ENCODE measurements at regions not wholly inside any gene's neighbourhood (a gene's known extent, or its start where the extent isn't known, plus 50 kb on each side); places are given as distances from the start of the nearest gene placed in this dataset.
"Not testable (repeated sequence)": the region's sequence is repeated elsewhere in the genome, so short reads cannot be mapped to it uniquely, and the experiment has no call there.

DNA sequence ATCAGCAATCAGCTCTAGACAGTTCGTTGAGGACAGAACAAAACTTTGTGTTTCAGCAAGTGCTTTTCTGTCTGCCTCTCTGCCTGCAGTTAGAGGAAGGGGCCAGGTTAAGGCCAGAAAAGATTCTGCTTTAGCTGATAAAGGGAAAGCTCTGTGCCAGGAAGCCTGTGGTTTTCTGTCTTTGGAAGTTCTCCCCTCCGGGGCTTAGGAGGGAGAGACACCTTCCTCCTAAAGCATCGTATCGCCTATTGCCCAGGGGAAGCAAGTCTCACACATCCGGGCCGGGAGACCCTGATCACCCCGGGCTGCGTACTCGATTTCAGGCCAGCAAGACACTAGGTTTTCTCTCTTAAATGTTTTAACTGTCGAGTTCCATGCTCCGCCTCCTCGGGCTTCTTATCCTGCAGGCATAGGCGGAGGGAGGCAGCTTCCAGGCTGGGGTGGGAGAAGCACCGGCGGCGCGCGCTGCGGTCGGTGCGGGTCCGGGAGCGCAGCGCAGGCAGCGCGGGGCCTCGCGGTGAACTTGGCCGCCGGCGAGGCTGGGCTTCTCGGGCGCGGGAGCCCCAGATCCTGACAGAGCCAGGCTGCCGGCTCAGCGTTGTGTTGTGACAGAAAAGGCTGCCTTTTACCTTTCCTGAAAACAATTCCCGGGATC is 245.4 kb downstream of the BCL2L11 start:
- not testable (repeated sequence) for DNase-seq (ENCODE audit: low spot score)

DNA sequence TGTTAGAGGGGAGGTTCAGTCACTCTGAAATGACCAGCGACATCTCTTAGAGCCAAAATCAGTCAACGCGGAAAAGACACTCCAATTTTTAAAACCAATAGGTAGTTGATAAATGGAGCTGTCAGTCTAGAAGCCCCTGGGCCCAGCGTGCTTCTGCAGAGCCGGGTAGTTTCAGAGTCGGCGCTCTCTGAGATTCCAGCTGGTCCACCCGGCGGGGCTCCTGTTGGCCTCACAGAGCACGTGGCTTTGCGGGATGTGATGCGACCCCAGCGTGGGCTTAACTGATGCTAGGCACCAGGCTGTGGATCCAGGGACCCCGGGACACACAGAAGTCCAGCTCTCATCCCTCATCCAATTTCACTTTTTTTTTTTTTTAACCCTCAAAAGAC is 245.9 kb downstream of the BCL2L11 start:
- DNase-seq (ENCODE audit: low spot score): not testable (repeated sequence)

DNA sequence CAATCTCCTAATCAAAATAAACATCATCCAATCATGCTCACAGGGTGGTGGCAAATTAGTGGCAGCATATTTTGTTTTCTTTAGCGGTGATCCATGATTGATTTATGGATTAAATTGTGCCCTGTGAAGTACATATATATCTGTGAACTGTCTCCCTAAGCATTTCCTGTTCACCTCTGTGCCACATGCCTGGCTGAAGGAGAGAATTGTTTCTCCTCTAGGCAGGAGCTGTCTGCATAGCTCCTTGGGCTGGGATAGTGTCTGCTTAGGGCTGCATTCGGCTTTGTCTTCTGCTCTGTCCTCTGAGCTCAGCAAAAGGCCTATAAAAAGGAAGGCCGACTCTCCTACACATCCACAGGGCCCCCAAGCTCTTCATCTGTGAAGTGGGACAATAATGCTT is 246.4 kb downstream of the BCL2L11 start:
- not testable (repeated sequence) for DNase-seq (ENCODE audit: low spot score)

DNA sequence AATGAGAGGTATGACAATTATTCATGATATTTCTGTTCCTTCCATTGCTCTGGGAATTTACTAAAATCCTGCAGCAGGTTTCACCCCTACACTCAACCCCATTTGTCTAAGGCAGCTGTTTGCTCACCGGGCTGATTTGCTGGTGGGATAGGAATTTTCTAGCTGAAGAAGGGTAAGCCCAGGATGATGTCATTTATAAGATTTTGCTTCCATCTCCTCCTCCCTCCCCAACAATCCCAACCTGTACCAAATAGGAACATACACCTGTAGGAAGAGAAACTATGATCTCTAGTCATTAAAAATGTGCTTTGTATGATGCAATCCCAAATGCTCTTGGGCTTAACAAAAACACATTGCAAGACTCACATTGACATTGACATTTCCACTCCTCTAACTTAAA is 247.2 kb downstream of the BCL2L11 start:
- DNase-seq (ENCODE audit: low spot score): not testable (repeated sequence)

DNA sequence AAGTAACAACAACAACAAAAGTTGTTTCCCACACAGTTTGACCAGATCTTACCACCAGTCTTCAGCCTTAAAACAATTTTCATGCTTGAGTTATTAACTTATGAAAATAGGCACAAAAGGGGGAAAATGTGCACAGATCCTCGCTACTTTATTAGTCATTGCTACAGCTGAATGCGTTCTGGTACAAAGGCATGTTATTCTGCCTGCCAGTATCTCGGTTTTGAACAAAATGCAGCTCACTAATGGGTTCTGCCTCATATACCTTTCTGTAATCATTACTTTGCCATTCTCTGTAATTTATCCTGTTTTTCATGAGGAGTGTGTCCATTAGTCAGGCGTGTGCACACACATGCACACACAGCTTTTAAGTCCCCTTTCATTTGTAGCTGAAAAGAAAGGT is 247.6 kb downstream of the BCL2L11 start:
- not testable (repeated sequence) for DNase-seq (ENCODE audit: low spot score)

DNA sequence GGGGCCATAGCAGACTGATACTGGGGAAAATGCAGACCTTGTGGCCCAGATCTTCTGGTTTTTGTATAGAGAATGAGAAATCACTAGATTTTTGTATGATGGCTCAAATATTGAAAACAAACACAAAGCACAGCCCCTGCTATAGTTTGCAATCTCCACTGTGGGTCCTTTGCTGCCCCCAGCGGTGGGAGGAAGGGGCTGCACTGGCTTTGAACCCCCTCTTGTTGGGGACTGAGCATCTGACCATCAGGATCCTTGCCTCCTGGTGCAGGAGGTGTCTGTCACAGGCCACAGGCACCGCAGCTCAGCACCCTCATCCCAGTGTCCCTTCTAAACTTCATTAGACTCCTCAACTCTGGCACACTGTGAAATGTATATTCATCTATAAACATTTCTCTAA is 252.3 kb downstream of the BCL2L11 start:
- DNase-seq (ENCODE audit: low spot score): not testable (repeated sequence)

DNA sequence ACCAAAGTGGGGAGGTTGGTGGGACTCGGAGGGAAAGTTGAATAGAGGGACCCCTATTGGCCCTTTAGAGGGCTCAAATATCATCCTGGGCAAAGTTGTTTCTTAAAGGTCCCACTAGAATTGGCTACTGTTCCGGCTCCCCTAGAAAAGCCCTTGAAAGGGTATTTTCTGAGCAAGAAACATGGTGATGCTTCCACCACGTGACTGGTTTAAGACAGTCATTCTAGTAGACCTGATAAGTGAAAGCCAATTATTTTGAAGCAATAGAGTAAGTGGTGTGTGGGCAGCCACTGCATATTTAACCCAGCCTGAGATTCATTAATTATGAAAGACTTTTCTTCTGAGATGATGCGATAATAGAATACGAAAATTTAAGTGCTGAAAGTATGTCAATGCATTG is 253.3 kb downstream of the BCL2L11 start:
- DNase-seq (ENCODE audit: low spot score): not testable (repeated sequence)

DNA sequence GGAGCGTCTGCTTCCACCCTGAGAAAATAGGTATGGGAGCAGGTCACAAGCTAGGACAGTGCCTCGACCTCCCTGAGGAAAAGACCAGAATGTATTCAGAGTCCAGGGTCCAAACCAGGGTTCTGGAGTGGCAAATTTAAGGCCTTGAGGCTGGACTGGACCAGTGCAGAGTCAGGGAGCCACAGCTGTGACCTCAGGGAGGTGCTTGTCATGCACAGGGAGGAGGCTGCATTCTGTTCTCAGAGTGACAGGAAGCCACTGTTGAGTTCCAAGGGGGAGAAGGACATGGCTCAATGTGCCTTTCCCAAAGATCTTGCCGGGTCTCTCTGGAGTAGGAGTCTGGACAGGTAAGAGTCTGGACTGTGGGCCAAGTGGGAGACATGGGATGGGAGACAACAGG is 254.0 kb downstream of the BCL2L11 start:
- not testable (repeated sequence) for DNase-seq (ENCODE audit: low spot score)

DNA sequence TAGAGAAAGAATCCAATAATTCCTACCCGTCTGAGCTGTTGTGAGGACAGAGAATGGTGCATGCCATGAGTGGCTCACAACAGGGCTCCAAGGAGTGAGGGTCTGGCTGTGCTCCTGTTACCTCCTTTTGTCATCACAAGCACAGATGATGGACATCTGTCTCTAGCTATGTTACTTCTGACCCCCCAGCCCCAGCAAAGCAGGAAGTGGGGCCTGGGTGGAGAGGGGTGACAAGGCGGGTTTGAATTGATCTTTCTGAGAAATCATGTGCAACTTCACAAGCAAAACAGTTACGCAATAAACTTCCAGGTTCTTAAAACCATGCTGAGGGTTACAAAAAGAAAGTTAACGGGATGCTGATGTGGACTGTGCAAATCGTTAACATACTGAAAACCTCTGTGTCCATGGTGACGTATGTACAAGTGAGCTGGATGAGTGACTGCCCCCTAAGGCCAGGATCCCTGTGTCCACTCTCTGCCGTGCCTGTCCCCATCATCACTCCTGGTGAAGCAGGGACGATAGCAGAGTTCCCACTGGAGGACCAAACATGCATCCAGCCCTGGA is 254.7 kb downstream of the BCL2L11 start:
- not testable (repeated sequence) for DNase-seq (ENCODE audit: low spot score)

DNA sequence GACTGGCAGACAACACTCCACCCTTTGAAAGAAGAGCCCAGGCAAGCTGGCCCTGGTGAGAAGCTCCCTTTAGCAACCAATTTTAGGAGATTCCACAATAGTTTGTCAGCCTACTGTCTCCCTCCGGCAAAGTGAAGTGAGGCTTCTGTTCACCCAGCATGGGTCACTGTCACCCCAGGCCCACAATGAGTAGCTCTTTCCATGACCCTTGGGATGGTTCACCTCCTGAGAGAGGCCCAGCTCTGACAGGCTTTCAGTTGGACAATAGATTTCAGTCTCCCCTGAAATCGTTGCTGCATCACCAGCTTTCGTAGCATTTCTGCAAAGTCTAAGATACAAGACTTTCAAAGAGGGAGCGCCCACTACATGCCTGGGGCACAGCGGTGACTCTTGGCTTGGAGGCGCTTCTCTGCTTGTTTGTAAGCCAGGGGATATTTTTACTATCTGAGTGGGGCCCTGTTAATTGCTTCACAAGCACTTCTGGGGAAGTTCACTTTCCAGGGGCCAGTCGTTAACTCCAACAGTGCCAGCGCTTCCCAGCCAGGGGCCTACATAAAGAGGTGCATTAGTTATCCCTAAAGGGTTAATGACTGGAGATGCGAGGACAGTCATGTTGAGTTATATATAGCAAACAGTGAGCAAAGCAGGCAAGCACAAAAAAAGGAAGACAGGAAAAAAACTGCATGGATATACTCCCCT is 255.7 kb downstream of the BCL2L11 start:
- DNase-seq (ENCODE audit: low spot score): not testable (repeated sequence)

DNA sequence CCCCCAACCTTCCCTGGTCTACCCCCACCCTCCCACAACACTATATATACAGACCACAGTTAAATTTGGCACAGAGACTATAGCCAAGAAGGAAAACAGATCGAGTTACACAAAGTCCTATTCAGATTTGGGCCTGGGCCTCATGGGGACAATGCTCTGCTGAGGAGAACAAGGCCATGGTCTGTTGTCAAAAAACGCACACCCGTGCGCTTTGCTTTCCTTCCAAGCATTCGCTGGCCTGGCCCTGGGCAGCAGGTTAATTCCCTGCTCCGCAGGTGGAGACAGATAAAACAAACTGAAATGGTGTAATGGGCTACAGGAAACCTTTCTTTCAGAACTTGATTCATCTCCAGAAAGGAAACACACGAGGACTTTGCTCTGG is 256.2 kb downstream of the BCL2L11 start:
- not testable (repeated sequence) for DNase-seq (ENCODE audit: low spot score)

DNA sequence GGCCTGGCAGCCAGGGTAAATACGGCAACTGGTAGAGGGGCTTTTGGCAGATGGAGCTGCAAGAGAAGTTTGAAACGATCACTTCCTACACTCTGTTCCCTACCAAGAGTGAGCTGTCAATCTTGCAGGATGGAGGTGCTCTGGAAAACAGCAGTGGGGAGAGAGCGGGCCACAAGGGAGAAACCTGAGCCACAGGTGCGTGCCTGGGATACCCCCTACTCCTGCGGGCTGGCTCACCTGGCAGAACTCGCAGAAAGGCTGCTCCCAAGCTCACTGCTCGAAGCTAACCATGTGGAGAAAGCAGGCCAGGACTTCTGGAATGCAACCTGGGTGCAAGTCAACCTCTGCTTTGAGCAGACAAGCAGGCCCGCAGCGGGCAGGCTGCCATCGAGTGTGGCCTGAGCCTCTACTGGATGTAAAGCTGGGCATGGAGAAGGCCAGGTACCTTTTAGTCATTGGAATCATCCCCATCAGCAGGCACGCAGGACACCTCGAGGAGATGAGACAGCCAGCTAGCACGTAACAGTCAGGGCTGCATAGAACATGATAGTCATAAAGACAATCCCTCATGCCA is 256.8 kb downstream of the BCL2L11 start:
- DNase-seq (ENCODE audit: low spot score): not testable (repeated sequence)

DNA sequence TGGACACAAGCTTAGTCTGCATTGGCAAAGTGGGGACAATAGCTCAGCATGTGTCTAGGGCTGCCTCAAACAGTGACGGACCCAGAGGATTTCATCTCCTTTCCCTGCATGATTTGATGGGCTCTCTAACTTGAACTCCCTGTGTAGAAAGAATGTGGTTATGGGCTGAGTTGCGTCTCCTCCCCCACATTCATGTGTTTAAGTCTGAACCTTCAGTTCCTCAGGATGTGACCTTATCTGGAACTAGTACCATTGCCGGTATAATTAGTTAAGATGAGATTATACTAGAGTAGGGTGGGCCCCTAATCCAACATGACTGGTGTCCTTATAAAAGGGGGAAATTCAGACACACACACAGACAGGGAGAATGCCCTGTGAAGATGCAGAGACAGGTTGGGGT is 257.6 kb downstream of the BCL2L11 start:
- DNase-seq (ENCODE audit: low spot score): not testable (repeated sequence)

DNA sequence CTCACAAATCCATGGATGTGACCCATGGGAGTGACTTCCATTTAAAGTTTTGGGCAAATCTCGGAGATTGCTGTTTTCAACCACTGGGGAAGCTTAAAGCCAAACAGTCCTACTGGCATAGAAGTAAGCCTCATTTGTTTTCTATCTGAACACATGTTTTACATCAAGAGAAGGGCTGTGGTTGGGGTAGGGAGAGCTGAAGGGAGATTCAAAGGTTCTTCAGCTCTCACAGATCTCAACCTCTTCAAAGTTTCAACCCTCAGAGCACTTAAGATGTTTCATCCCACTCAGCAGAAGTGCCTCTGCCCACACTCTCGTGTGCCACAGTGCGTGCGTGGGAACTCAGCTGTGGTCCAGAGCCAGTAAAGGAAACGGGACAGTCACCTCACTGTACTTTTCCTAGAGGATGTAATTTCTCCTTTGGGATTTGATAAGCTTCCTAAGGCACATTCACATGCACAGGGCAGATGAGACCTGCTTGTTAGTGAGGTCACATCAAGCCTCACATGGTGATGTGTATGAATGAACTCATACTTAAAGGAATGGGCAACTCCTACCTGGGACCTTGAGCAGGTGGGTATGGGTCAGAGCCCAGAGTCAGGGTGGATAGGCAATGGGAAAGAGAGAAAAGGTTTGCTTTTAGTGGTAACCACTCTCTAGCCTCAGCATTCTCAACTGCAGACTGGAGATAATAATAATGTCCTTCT is 260.2 kb downstream of the BCL2L11 start:
- DNase-seq (ENCODE audit: low spot score): not testable (repeated sequence)

DNA sequence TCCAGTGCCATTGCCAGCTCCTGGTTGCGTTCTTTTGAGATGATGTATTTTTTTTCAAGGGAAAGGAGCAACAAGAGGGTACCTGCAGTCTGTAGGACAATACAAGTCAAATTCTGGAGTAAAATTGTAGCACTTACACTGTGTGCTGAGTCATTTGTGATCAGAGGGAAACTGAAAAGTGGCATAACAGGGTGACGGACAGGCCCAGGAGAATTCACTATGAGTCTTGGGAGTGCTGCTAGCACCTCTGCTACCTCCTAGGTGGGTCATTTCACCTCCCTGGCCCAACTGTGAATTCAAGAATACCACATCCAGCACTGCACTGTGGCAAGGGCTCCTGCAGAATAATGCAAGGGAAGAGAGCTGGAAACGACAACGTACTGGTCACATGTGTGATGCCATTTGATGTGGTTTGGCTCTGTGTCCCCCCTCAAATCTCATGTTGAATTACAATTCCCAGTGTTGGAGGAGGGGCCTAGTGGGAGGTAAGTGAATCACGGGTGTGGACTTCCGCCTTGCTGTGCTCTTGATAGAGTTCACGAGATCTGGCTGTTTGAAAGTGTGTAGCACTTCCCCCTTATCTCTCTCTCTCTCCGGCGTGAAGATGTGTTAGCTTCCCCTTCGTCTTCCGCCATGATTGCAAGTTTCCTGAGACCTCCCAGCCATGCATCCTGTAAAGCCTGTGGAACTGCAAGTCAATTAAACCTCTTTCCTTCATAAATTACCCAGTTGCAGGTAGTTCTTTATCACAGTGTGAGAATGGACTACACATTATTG is 261.0 kb downstream of the BCL2L11 start:
- not testable (repeated sequence) for DNase-seq (ENCODE audit: low spot score)

DNA sequence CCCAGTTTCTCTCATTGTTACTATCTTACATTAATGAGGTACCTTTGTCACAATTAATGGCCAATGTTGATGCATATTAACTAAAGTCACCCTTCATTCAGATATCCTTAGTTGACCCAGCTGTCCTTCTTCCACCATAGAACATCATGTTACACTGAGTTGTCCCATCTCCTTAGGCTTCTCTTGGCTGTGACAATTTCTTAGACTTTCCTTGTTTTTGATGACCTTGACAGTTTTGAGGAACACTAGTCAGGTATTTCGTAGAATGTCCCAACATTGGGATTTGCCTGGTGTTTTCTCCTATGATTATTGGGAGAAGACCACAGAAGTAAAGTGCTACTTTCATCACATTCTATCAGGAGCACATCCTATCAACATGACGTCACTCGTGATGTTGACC is 261.8 kb downstream of the BCL2L11 start:
- not testable (repeated sequence) for DNase-seq (ENCODE audit: low spot score)

DNA sequence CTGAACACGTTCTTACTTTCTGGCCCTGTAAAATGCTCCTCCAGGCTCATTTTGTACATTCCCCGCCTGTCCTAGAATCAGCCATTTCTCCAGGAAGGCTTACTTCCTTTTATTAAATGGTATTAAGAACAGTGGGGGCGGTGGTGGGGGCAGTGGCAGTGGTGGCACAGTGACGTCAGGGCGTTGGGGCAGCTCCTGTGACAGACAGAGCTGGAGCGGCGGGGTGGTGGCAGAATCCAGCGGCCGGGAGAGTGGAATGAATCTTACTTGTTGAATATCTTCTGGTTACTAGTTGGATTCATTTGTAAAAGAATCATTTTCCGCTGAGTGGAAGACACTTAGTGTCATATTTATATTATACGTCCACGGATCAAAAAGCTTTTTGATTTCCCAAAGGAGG is 262.6 kb downstream of the BCL2L11 start:
- not testable (repeated sequence) for DNase-seq (ENCODE audit: low spot score)

DNA sequence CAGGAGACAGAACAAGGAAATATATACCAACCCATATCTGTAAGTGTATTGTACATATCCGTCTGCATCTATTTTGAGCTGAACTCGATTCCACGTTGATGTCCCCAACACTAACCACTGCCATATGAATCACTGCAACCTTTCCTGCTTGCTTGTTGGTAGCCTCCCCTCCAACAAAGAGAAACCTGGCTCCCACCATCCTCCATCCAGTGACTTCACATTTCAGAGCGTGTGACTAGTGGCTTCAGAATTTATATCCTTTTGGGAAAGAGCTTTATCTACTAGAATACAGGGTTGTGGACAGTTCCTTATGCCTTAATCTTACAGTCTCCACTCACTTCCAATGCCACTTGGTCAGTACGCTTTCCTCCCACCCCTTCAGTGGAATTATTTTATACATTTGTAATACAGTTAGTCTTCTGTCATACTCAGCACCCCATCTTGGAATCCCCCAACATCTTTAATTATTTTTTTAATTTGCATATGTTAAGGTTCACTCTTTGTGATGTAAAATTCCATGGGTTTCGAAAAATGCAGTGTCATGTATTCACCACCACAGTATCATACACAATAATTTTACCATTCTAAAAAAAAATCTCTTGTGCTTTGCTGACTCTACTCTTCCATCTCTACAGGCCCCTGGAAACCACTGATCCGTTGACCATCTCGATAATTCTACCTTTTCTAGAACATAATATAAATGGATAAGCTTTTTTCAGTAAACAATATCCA is 264.7 kb downstream of the BCL2L11 start:
- not testable (repeated sequence) for DNase-seq (ENCODE audit: low spot score)

DNA sequence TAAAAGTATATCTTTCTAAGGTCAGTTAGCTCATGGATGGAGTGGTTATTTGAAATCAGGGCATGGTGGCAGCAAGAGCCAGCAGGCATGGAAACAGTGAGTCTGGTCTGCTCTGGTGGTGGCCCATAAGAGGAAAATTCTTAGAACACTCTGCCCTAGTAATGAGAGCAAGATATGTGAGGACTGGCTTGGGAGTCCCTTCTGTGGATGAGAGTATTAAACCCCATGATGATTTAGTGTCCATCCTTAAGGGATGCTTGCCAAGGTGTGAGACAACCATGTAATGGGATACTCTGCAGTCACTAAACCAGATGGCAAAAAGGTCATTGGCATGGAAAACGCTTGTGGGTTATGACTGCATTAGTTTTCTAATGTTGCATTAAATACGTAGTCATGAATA is 269.9 kb downstream of the BCL2L11 start:
- DNase-seq (ENCODE audit: low spot score): not testable (repeated sequence)

DNA sequence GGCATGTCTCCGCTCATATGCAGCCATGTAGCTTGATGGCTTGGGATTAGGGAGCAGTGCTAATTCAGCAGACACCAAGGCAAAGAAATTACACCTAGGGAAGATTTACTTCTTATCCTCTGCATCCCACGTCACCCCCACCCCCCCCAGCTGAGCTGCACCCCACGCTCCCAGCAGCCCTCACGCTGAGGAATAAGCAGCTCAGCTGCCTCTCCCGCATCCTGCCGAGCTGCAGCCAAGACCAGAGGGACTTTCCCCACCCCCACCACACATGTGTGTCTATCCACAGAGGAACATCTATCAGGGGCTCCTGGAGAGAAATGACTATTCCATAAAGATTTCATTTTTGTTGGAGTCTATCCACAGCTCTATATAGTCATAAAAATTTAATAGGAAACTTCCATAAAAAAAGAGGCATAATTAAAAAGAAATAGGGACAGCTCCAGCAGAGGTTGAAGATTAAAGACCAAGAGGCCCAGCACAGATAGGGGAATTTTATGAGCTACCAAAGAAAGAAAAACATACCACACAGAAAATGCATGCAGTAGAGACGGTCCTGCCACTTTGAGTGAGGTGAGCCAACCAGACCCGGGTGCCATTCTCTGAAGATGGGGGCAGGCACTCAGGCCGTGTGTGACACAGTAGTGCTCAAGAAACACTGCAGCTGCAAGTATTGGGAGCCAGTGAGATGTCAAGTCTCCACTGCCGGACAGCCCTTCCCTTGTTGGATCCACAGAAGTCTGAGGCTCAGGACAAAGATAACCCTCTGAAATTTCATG is 274.8 kb downstream of the BCL2L11 start:
- peak; percentile 49 for DNase-seq (ENCODE audit: low spot score)
